ENCODE measurements at regions not wholly inside any gene's neighbourhood (a gene's known extent, or its start where the extent isn't known, plus 50 kb on each side); places are given as distances from the start of the nearest gene placed in this dataset.
A peak's percentile ranks its signal among the peaks of the same experiment; 100 is the strongest.

DNA sequence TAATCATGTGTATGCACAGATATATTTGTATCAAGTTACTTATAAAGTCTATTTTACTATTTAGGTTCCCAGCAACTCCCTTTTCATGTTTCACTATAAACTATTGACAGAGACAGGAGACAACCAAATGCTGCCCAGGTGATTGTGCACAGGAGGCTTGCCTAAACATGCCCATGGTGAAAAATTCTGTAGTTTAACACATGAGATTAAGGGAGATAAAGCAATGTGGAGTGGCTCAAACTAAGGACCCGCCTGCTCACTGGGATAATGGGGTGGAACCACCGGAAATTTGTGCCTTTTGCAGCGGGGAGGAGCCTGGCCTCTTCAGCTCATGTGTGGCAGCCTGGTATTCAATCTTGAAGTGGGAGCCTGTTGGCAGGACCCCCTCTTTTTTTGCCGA, 459.5 kb upstream of the CNTN5 start:
- H3F3A ChIP-seq (replicated peaks; ENCODE audit: low read depth) = no peaks in the 10 kb centered on the region
- peaks cover 9% of the 10 kb centered on the region; the same call in 2 of the 3 replicates for H3K4me1 Mint-ChIP-seq
- H3K27ac ChIP-seq (ENCODE audit: low read depth) = no peak overlapping the region
- peak overlapping the region; percentile 40; the same call in 1 of the 2 replicates for H3K27ac Mint-ChIP-seq
- no peak for ATAC-seq
- TF ChIP-seq, protein P1, sequence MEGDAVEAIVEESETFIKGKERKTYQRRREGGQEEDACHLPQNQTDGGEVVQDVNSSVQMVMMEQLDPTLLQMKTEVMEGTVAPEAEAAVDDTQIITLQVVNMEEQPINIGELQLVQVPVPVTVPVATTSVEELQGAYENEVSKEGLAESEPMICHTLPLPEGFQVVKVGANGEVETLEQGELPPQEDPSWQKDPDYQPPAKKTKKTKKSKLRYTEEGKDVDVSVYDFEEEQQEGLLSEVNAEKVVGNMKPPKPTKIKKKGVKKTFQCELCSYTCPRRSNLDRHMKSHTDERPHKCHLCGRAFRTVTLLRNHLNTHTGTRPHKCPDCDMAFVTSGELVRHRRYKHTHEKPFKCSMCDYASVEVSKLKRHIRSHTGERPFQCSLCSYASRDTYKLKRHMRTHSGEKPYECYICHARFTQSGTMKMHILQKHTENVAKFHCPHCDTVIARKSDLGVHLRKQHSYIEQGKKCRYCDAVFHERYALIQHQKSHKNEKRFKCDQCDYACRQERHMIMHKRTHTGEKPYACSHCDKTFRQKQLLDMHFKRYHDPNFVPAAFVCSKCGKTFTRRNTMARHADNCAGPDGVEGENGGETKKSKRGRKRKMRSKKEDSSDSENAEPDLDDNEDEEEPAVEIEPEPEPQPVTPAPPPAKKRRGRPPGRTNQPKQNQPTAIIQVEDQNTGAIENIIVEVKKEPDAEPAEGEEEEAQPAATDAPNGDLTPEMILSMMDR (conservative IDR thresholded peaks at IDR 0.05; ENCODE audit: low read depth in 2 of 2) = no peak
- TF ChIP-seq ZNF114 (CRISPR knock-in tag; IDR thresholded peaks at IDR 0.05) (no peak), ZNF331 (CRISPR knock-in tag; IDR thresholded peaks at IDR 0.05; ENCODE audit: low read depth) (no peak), ETS1 (IDR thresholded peaks at IDR 0.05) (no peak), NANOG (IDR thresholded peaks at IDR 0.05; ENCODE audit: borderline replicate concordance) (no peak)
- H3K79me2 ChIP-seq (replicated peaks; ENCODE audit: insufficient read depth) = no peaks in the 10 kb centered on the region
- no peak overlapping the region for H3K4me2 ChIP-seq
- no peaks in the 10 kb centered on the region for H3K36me3 ChIP-seq (ENCODE audit: insufficient read depth)
- H3K27me3 ChIP-seq (ENCODE audit: insufficient read depth) = no peaks in the 10 kb centered on the region
- no peaks in the 10 kb centered on the region for H3K4me1 ChIP-seq (ENCODE audit: insufficient read depth)
- H3K4me3 Mint-ChIP-seq = no peak overlapping the region
- peak; percentile 5 for DNase-seq (ENCODE audit: low spot score)
- H2AFZ ChIP-seq = peak overlapping the region; percentile 84
- H3K36me3 Mint-ChIP-seq (ENCODE audit: low read depth) = no peaks in the 10 kb centered on the region
- H4K20me1 ChIP-seq (replicated peaks; ENCODE audit: insufficient read depth) = no peaks in the 10 kb centered on the region
- no peak overlapping the region for H3K4me3 ChIP-seq
- H3K27me3 Mint-ChIP-seq (ENCODE audit: insufficient read depth, low read depth, poor library complexity) = no peaks in the 10 kb centered on the region
- no peaks in the 10 kb centered on the region for H3K9me2 ChIP-seq (ENCODE audit: insufficient read depth)
- H3K9me3 Mint-ChIP-seq = no peaks in the 10 kb centered on the region

DNA sequence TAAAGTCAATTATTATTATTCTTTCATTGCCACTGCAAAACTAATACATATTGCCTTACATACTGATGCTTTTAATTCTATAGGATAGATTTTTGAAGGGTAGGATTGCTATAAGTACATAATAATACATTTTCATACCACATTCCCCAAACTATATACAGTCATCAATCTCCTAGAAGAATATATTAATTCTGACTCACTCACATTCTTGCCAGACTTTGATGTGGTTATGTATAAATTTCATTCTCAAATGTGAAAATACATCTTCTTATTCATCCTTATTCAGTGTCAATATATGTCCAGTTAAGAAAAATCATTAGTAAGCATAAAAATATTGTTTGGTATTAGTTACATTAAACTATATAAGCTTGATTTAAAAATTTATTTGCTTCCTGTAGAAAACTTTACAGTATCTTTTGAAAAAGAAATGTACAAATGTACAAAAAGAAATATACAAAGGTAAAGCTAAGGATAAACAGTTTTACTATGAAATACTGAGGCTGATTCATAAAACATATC, 458.8 kb upstream of the CNTN5 start:
- Histone ChIP-seq H3K4me2 (no peak overlapping the region), H3K4me1 (ENCODE audit: insufficient read depth) (no peaks in the 10 kb centered on the region), H3K36me3 (ENCODE audit: insufficient read depth) (no peaks in the 10 kb centered on the region), H3F3A (replicated peaks; ENCODE audit: low read depth) (no peaks in the 10 kb centered on the region), H3K9me2 (ENCODE audit: insufficient read depth) (peaks cover 2% of the 10 kb centered on the region; the same call in 1 of the 2 replicates), H3K27me3 (ENCODE audit: insufficient read depth) (no peaks in the 10 kb centered on the region), H3K4me3 (no peak overlapping the region), H2AFZ (no peak overlapping the region; the same call in 1 of the 2 replicates), H3K79me2 (replicated peaks; ENCODE audit: insufficient read depth) (no peaks in the 10 kb centered on the region), H4K20me1 (replicated peaks; ENCODE audit: insufficient read depth) (no peaks in the 10 kb centered on the region), H3K27ac (ENCODE audit: low read depth) (no peak overlapping the region)
- Mint-ChIP-seq H3K36me3 (ENCODE audit: low read depth) (no peaks in the 10 kb centered on the region), H3K4me3 (no peak overlapping the region), H3K27ac (no peak overlapping the region), H3K27me3 (ENCODE audit: insufficient read depth, low read depth, poor library complexity) (no peaks in the 10 kb centered on the region), H3K4me1 (peaks cover 9% of the 10 kb centered on the region; the same call in 2 of the 3 replicates), H3K9me3 (no peaks in the 10 kb centered on the region)
- no peak for ATAC-seq
- no peak for DNase-seq (ENCODE audit: low spot score)
- TF ChIP-seq, protein P1 (conservative IDR thresholded peaks at IDR 0.05; ENCODE audit: low read depth in 2 of 2) = no peak
- TF ChIP-seq STAT1 (IDR thresholded peaks at IDR 0.05; ENCODE audit: unreplicated experiment) (no peak), EZH2phosphoT487 (IDR thresholded peaks at IDR 0.05; ENCODE audit: unreplicated experiment) (no peak), JUNB (IDR thresholded peaks at IDR 0.05; ENCODE audit: unreplicated experiment) (no peak), ZNF114 (CRISPR knock-in tag; IDR thresholded peaks at IDR 0.05) (no peak), CREB1 (CRISPR knock-in tag; IDR thresholded peaks at IDR 0.05; ENCODE audit: low read depth) (no peak), POLR2AphosphoS5 (IDR thresholded peaks at IDR 0.05; ENCODE audit: low read depth) (no peak), ZNF462 (CRISPR knock-in tag; IDR thresholded peaks at IDR 0.05) (no peak)

Data from GM23338 (cell line).